K562 (cell line): ENCODE measurements at regions not wholly inside any gene's neighbourhood (a gene's known extent, or its start where the extent isn't known, plus 50 kb on each side); places are given as distances from the start of the nearest gene placed in this dataset.
A peak's percentile ranks its signal among the peaks of the same experiment; 100 is the strongest.

Source experiments
- ATAC-seq: fragments of 200-7000 bp; cut with Tn5 transposase; 3 replicates; pipeline ENCODE4 v1.9.1; 2020; ENCODE audit warnings: moderate library complexity
- BruUV-seq: library from RNA; stranded (reverse); fragments of 400-500 nt; replicated peaks from 2 replicates; lab custom pipeline; 2021; lab: Mats Ljungman, UMichigan
- CTCF ChIA-PET: fragments of 300-600 bp; formaldehyde crosslinking; extraction: SDS; loops from one replicate; lab custom pipeline; 2021; ENCODE audit warnings: low intra/inter-chr PET ratio; lab: Yijun Ruan, JAX
- POLR2A ChIA-PET: fragments of 300-600, 350-650 bp; sonication (Branson Sonifier 250); formaldehyde crosslinking; extraction: SDS; loops from one replicate; lab custom pipeline; 2021; ENCODE audit warnings: antibody characterized with exemption, inconsistent platforms; lab: Yijun Ruan, JAX
- DNase-seq, 4 experiments: peaks; one replicate each; pipeline versions ENCODE4 v3.0.0 to v3.0.0-alpha.2; 2011 to 2018; ENCODE audit warnings: low spot score in 3 of 4, mixed read lengths in 3 of 4; ENCODE audit errors: extremely low read depth in 1 of 4
- FAIRE-seq: peaks from 2 replicates; lab custom pipeline; 2011; peaks lifted over from hg19 to GRCh38; lab: Jason Lieb, UNC
- H2AFZ ChIP-seq: 2 replicates; pipeline ENCODE4 v1.6.0; 2011; ENCODE audit warnings: low read depth, low read length, control low read depth, inconsistent platforms
- H3K27ac ChIP-seq: fragments of 200-600 bp; 3 replicates; pipeline ENCODE4 v1.8.0; 2011; ENCODE audit warnings: low read depth, mild to moderate bottlenecking, control low read depth, inconsistent platforms, low read length, moderate library complexity, mixed read lengths; ENCODE audit errors: extremely low read depth
- H3K27me3 ChIP-seq, 2 experiments: fragments of 300-600 bp in 1 of 2; 2 replicates in 1 of 2; 3 replicates in 1 of 2; pipeline versions ENCODE4 v1.6.0 to v1.8.0; 2011; ENCODE audit warnings: inconsistent platforms in 2 of 2, low read length in 2 of 2, mild to moderate bottlenecking in 1 of 2, mixed read lengths in 1 of 2, moderate library complexity in 1 of 2; ENCODE audit not compliant: control insufficient read depth in 2 of 2, insufficient read depth in 2 of 2
- H3K36me3 ChIP-seq: fragments of 300-600 bp; 3 replicates; pipeline ENCODE4 v1.8.0; 2011; ENCODE audit warnings: mild to moderate bottlenecking, low read length, inconsistent platforms; ENCODE audit not compliant: control insufficient read depth, insufficient read depth
- H3K4me1 ChIP-seq, 2 experiments: fragments of 200-600 bp in 1 of 2; replicated peaks in 1 of 2; 2 replicates in 1 of 2; 3 replicates in 1 of 2; pipeline versions ENCODE4 v1.5.1 to v1.8.0; 2011; ENCODE audit warnings: inconsistent platforms in 2 of 2, low read length in 2 of 2, mild to moderate bottlenecking in 1 of 2, mixed read lengths in 1 of 2, moderate library complexity in 1 of 2; ENCODE audit not compliant: control insufficient read depth in 2 of 2, insufficient read depth in 2 of 2
- H3K4me2 ChIP-seq: 2 replicates; pipeline ENCODE4 v1.6.1; 2011; ENCODE audit warnings: low read length, control low read depth, inconsistent platforms, mixed read lengths; ENCODE audit not compliant: insufficient read depth
- H3K4me3 ChIP-seq: fragments of 200-600 bp; sonication (generic), shearing (Covaris generic); 2 replicates; pipeline ENCODE4 v1.5.1; 2016; ENCODE audit warnings: control low read depth, inconsistent platforms
- H3K79me2 ChIP-seq: fragments of 200-600 bp; 3 replicates; pipeline ENCODE4 v1.8.0; 2011; ENCODE audit warnings: low read length, inconsistent platforms; ENCODE audit not compliant: control insufficient read depth, insufficient read depth
- H3K9ac ChIP-seq, 2 experiments: 2 replicates each; pipeline versions ENCODE4 v1.6.0 to v1.6.1; 2011; ENCODE audit warnings: low read depth in 2 of 2, low read length in 2 of 2, control low read depth in 1 of 2, inconsistent platforms in 1 of 2, mild to moderate bottlenecking in 1 of 2, mixed read lengths in 1 of 2; ENCODE audit not compliant: insufficient read depth in 1 of 2
- H3K9me1 ChIP-seq: one replicate; pipeline ENCODE4 v1.6.0; 2011; ENCODE audit warnings: inconsistent platforms, mild to moderate bottlenecking, low read length, moderate library complexity; ENCODE audit not compliant: control insufficient read depth, insufficient read depth
- H3K9me3 ChIP-seq: replicated peaks from 2 replicates; pipeline ENCODE4 v1.5.1; 2011; ENCODE audit warnings: low read depth, low read length, inconsistent platforms; ENCODE audit not compliant: control insufficient read depth, insufficient read depth
- H4K20me1 ChIP-seq: replicated peaks from 2 replicates; pipeline ENCODE4 v1.6.1; 2011; ENCODE audit warnings: low read length, inconsistent platforms, mixed read lengths; ENCODE audit not compliant: control insufficient read depth, insufficient read depth
- CEBPB ChIP-seq: fragments of 450-650 bp; IDR thresholded peaks from 2 replicates; pipeline ENCODE4 v1.6.1; 2016; ENCODE audit warnings: missing genetic modification characterization, missing compliant biosample characterization
- CEBPG ChIP-seq, 3 experiments: fragments of 200-800 bp in 1 of 3; sonication (Bioruptor generic) in 1 of 3; sonication (generic) in 1 of 3; formaldehyde crosslinking in 1 of 3; IDR thresholded peaks in 2 of 3; conservative IDR thresholded peaks in 1 of 3; 2 replicates each; pipeline versions ENCODE4 v1.6.1 to v1.8.0; 2016 to 2022; ENCODE audit warnings: missing compliant biosample characterization in 2 of 3, missing genetic modification characterization in 2 of 3, mild to moderate bottlenecking in 1 of 3, missing genetic modification reagents in 1 of 3
- ELF1 ChIP-seq: fragments of 200-800 bp; sonication (Bioruptor generic); IDR thresholded peaks from 2 replicates; pipeline ENCODE4 v1.6.1; 2016; ENCODE audit warnings: missing genetic modification characterization, missing compliant biosample characterization
- GABPB1 ChIP-seq: sonication (generic); formaldehyde crosslinking; IDR thresholded peaks from 2 replicates; pipeline ENCODE4 v1.8.0; 2022; ENCODE audit warnings: mild to moderate bottlenecking, missing genetic modification reagents
- GTF2F1 ChIP-seq: IDR thresholded peaks from 2 replicates; pipeline ENCODE4 v1.6.1; 2011; ENCODE audit warnings: low read depth, low read length, improper control_type of control experiment
- ILF3 ChIP-seq: fragments of 450-650 bp; IDR thresholded peaks from 2 replicates; pipeline ENCODE4 v1.6.1; 2018; ENCODE audit warnings: antibody characterized with exemption, mild to moderate bottlenecking, moderate library complexity, borderline replicate concordance
- KDM2B ChIP-seq: fragments of 250-450 bp; sonication (Bioruptor Pico); IDR thresholded peaks from 2 replicates; pipeline ENCODE4 v1.8.0; 2021; ENCODE audit warnings: mild to moderate bottlenecking, moderate library complexity
- MYNN ChIP-seq, 2 experiments: sonication (generic); formaldehyde crosslinking in 1 of 2; IDR thresholded peaks; 2 replicates each; pipeline versions ENCODE4 v1.5.0 to v1.6.1; 2016 to 2020; ENCODE audit warnings: antibody characterized with exemption in 1 of 2, missing genetic modification reagents in 1 of 2
- PATZ1 ChIP-seq: fragments of 250-450 bp; sonication (Bioruptor Pico); IDR thresholded peaks from 2 replicates; pipeline ENCODE4 v1.5.0; 2020; ENCODE audit warnings: mild to moderate bottlenecking, borderline replicate concordance
- POLR2AphosphoS2 ChIP-seq: IDR thresholded peaks from 2 replicates; pipeline ENCODE4 v1.6.1; 2012; ENCODE audit warnings: low read length, improper control_type of control experiment
- PRMT5 ChIP-seq: sonication (generic); formaldehyde crosslinking; IDR thresholded peaks from 2 replicates; pipeline ENCODE4 v1.5.0; 2020; ENCODE audit warnings: missing genetic modification reagents
- TAF9B ChIP-seq: fragments of 450-650 bp; IDR thresholded peaks from 2 replicates; pipeline ENCODE4 v1.6.1; 2018; ENCODE audit warnings: mild to moderate bottlenecking; ENCODE audit not compliant: partially characterized antibody
- ZNF134 ChIP-seq: fragments of 250-450 bp; sonication (Bioruptor Pico); conservative IDR thresholded peaks from 2 replicates; pipeline ENCODE4 v1.4.0; 2020
- ZNF449 ChIP-seq: fragments of 250-450 bp; sonication (Bioruptor Pico); IDR thresholded peaks from 2 replicates; pipeline ENCODE4 v1.8.0; 2022; ENCODE audit warnings: moderate library complexity, mild to moderate bottlenecking, inconsistent platforms
- ZNF586 ChIP-seq: fragments of 450-650 bp; formaldehyde crosslinking; conservative IDR thresholded peaks from 2 replicates; pipeline ENCODE4 v1.4.0; 2020; ENCODE audit warnings: mild to moderate bottlenecking, moderate library complexity
- ZNF717 ChIP-seq: fragments of 250-450 bp; sonication (Bioruptor Pico); IDR thresholded peaks from 2 replicates; pipeline ENCODE4 v1.5.0; 2021
- ZNF766 ChIP-seq: fragments of 200-800 bp; sonication (Bioruptor generic); conservative IDR thresholded peaks from 2 replicates; pipeline ENCODE4 v1.6.1; 2016; ENCODE audit warnings: missing genetic modification characterization, missing compliant biosample characterization
- ZNF778 ChIP-seq: fragments of 450-650 bp; formaldehyde crosslinking; IDR thresholded peaks from 2 replicates; pipeline ENCODE4 v1.4.0; 2020; ENCODE audit warnings: mild to moderate bottlenecking, moderate library complexity
- WGBS: fragments of 100-300 bp; shearing (Covaris generic); methylation state at CpG from one replicate; pipeline ENCODE4 v1.1.6; 2016; ENCODE audit warnings: low coverage, mixed read lengths; ENCODE audit not compliant: insufficient coverage; ENCODE audit errors: missing lambda C conversion rate; 5-methylcytosine and 5-hydroxymethylcytosine counted together
- in situ Hi-C: fragments of 300-500 bp; cut with MboI; formaldehyde crosslinking; loops from 4 replicates; pipeline ENCODE4 v1.15.0; 2018; ENCODE audit warnings: inconsistent platforms, mixed read lengths
- intact Hi-C: fragments of 100-400 bp; cut with micrococcal nuclease; formaldehyde crosslinking; loops from 2 replicates; pipeline ENCODE4 v1.14.2; 2022
- TF ChIP-seq, protein P1 (sequence below): fragments of 450-650 bp; IDR thresholded peaks from 2 replicates; pipeline ENCODE4 v1.6.1; 2016; ENCODE audit warnings: low read depth, mild to moderate bottlenecking, moderate library complexity

- no peak for TF ChIP-seq ZNF449 (CRISPR knock-in tag)
- TF ChIP-seq POLR2AphosphoS2, result no peak
- TF ChIP-seq PATZ1 (CRISPR knock-in tag), result no peak
- TF ChIP-seq ELF1 (tag), result no peak
Measured at GRCh38 chr7:136079478-136079892, 102.3 kb upstream of the MTPN start (continued).

DNA sequence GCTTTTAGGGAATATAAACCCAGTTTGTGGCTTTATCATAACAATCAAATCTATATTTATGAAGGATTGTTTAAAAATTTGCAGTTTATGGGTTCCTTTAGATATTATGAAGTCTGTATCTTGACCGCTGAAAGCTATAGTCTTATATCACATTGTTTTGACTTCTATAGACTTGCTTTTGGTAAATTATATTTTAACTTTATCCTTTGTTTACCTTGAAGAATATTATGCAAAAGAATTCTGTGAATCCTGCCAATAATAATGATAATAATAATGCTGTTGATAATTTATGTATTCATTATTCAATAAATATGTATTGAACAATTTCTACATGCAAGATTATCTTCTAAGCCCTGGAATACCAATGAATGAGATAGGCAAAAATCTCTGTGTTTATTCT lies 101.9 kb upstream of the MTPN start:
- Histone ChIP-seq H3K4me3 (no peak overlapping the region), H3K27ac (peak overlapping the region; percentile 76), H3K79me2 (no peaks in the 10 kb centered on the region), H3K36me3 (no peaks in the 10 kb centered on the region; the same call in 2 of the 3 replicates), H3K27me3 (no peaks in the 10 kb centered on the region), H3K9me1 (no peaks in the 10 kb centered on the region), H3K9me3 (no peaks in the 10 kb centered on the region), H3K4me1 (peaks cover 14 to 33% of the 10 kb centered on the region in 2 experiments), H4K20me1 (no peaks in the 10 kb centered on the region), H3K9ac (peak overlapping the region in 1 of 2 experiments; percentile 49; a peak in 2 of 4 replicates), H2AFZ (peak overlapping the region; percentile 88), H3K4me2 (peak overlapping the region; percentile 10)
- ChIA-PET CTCF (no interaction called here), POLR2A (interaction anchor here (0.6 to 2.7 kb wide), 10 partner anchors 10 to 416 kb away, joined by 3 to 15 read pairs (median 4); partner anchors contain the start of gene STMP1)
- in situ Hi-C loops (no loop called here), intact Hi-C loops (loop anchor here (5.0 kb wide), 1 partner anchor 47 kb away; no protein-coding TSS in a partner anchor)
- 0% methylated on average over 1 of the region's 1 CpG for WGBS
- ATAC-seq (peak; percentile 5; the same call in 1 of the 3 replicates), DNase-seq (no peak), FAIRE-seq (no peak)
- no TSS peak for BruUV-seq
- no peak for TF ChIP-seq MYNN (IDR thresholded peaks at IDR 0.05)
- no peak for TF ChIP-seq MYNN (CRISPR knock-in tag; IDR thresholded peaks at IDR 0.05)
- TF ChIP-seq ZNF778 (CRISPR knock-in tag), result no peak
- peak; percentile 2 for TF ChIP-seq TAF9B
- no peak for TF ChIP-seq KDM2B (CRISPR knock-in tag)
- TF ChIP-seq ZNF134 (CRISPR knock-in tag), result no peak
- TF ChIP-seq GABPB1 (CRISPR knock-in tag), result no peak
- no peak for TF ChIP-seq ZNF717
- TF ChIP-seq ZNF586 (CRISPR knock-in tag), result no peak
- TF ChIP-seq CEBPG (CRISPR knock-in tag; IDR thresholded peaks at IDR 0.05), result no peak
- no peak for TF ChIP-seq CEBPG (tag; conservative IDR thresholded peaks at IDR 0.05 in 1 of 2, IDR thresholded peaks at IDR 0.05 in 1 of 2)
- peak; percentile 50; the same call in 1 of the 2 replicates for TF ChIP-seq ZNF766 (CRISPR knock-in tag)
- no peak for TF ChIP-seq CEBPB
- TF ChIP-seq GTF2F1, result no peak
- 0 out of 2 replicates have a peak, but pooled peaks have one; percentile 35 for TF ChIP-seq ILF3
- no peak for TF ChIP-seq PRMT5 (CRISPR knock-in tag)
- TF ChIP-seq, protein P1, sequence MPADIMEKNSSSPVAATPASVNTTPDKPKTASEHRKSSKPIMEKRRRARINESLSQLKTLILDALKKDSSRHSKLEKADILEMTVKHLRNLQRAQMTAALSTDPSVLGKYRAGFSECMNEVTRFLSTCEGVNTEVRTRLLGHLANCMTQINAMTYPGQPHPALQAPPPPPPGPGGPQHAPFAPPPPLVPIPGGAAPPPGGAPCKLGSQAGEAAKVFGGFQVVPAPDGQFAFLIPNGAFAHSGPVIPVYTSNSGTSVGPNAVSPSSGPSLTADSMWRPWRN, result no peak
